ENCODE measurements at regions not wholly inside any gene's neighbourhood (a gene's known extent, or its start where the extent isn't known, plus 50 kb on each side); places are given as distances from the start of the nearest gene placed in this dataset.

DNA sequence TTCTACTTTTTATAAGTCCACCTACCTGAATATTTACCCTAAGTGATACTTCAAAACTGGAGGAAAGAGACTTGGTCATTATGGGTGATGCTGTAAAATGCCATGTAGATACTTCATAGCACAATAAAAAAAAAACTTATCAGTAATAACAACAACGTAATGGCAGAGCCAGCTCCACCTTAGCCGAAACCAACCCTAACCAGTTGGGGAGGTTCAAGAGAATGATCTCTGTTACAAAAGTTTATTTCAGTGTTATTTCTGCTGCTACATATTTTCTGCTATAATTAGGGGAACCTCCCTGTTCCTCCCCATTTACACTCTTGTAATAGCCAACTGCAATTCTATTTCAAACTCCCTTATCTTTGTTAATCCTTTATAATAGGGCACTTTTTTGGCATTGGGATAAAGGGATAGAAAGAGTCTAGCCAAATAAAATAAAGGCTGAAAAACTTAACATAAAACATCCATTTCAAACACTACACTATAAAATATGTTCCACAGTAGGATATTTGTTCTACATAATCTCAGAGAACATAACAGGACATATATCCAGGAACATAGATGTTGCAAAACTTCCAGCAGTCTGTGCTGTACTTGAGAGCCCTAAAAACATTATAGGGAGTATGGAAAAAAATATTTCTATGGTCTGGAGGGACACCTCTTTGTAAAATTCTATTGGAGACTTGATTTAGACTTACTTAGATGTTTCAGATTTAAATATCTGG lies 138.7 kb upstream of the POF1B start:
- Histone ChIP-seq H3K27me3 (ENCODE audit: control insufficient read depth, insufficient read depth, low read length) (no peaks in the 10 kb centered on the region), H3K4me3 (ENCODE audit: low read depth, low read length) (no peak overlapping the region), H3K27ac (no peak overlapping the region), H3K9me3 (ENCODE audit: control insufficient read depth, low read length) (no peaks in the 10 kb centered on the region), H3K79me2 (no peaks in the 10 kb centered on the region), H3K4me2 (ENCODE audit: low read length) (no peak overlapping the region), H3K4me1 (no peaks in the 10 kb centered on the region), H3K9ac (no peak overlapping the region), H2AFZ (no peak overlapping the region), H3K36me3 (ENCODE audit: control insufficient read depth, insufficient read depth, low read length) (no peaks in the 10 kb centered on the region)
- TF ChIP-seq, protein P1, sequence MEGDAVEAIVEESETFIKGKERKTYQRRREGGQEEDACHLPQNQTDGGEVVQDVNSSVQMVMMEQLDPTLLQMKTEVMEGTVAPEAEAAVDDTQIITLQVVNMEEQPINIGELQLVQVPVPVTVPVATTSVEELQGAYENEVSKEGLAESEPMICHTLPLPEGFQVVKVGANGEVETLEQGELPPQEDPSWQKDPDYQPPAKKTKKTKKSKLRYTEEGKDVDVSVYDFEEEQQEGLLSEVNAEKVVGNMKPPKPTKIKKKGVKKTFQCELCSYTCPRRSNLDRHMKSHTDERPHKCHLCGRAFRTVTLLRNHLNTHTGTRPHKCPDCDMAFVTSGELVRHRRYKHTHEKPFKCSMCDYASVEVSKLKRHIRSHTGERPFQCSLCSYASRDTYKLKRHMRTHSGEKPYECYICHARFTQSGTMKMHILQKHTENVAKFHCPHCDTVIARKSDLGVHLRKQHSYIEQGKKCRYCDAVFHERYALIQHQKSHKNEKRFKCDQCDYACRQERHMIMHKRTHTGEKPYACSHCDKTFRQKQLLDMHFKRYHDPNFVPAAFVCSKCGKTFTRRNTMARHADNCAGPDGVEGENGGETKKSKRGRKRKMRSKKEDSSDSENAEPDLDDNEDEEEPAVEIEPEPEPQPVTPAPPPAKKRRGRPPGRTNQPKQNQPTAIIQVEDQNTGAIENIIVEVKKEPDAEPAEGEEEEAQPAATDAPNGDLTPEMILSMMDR (IDR thresholded peaks at IDR 0.05): no peak

DNA sequence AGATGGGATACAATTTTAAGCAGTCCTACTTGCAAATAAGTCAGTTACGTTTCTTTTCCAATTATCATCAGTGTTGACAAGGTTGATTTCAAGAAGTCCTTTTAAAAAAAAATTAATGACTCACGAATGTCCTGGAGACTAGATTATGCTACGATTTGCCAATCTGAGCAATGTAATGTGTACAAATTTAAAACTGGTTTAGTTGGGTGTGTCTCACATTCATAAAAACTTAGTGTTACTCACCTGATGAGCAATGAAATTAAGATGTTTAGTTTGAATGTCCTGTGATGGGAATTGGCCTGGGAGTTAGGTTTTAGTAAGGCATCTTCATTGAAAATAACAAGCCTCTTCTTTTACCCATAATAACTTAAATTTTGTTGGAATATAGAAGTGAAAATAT lies 136.7 kb upstream of the POF1B start:
- H3K4me2 ChIP-seq (ENCODE audit: low read length): no peak overlapping the region
- H3K27ac ChIP-seq: no peak overlapping the region
- no peaks in the 10 kb centered on the region for H3K36me3 ChIP-seq (ENCODE audit: control insufficient read depth, insufficient read depth, low read length)
- H3K4me3 ChIP-seq (ENCODE audit: low read depth, low read length): no peak overlapping the region
- no peak overlapping the region for H2AFZ ChIP-seq
- TF ChIP-seq, protein P1 (IDR thresholded peaks at IDR 0.05): no peak
- H3K4me1 ChIP-seq: no peaks in the 10 kb centered on the region
- no peaks in the 10 kb centered on the region for H3K27me3 ChIP-seq (ENCODE audit: control insufficient read depth, insufficient read depth, low read length)
- no peaks in the 10 kb centered on the region for H3K79me2 ChIP-seq
- H3K9me3 ChIP-seq (ENCODE audit: control insufficient read depth, low read length): no peaks in the 10 kb centered on the region
- H3K9ac ChIP-seq: no peak overlapping the region

DNA sequence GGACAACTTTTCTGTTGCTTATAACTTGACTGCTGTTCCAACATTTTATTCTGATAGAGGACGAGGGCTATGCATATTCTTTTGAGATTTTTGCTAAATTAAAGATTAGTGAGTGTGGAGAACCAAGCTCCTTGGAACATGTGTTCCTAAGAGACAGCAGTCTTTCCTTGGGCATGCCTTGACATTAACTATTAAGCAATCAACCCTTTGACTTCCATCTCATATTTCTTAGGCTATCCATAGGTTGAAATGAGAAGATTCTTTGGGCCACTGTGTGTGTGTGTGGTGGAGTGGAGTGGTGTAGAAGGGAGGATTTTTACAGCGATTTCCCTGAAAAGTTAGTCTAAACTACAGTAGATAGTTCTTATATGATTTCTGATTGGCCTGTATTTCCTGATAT lies 127.4 kb upstream of the POF1B start:
- no peak overlapping the region for H3K4me2 ChIP-seq (ENCODE audit: low read length)
- H3K9me3 ChIP-seq (ENCODE audit: control insufficient read depth, low read length): no peaks in the 10 kb centered on the region
- no peaks in the 10 kb centered on the region for H3K36me3 ChIP-seq (ENCODE audit: control insufficient read depth, insufficient read depth, low read length)
- no peaks in the 10 kb centered on the region for H3K79me2 ChIP-seq
- no peak overlapping the region for H3K4me3 ChIP-seq (ENCODE audit: low read depth, low read length)
- no peak overlapping the region for H3K9ac ChIP-seq
- no peaks in the 10 kb centered on the region for H3K27me3 ChIP-seq (ENCODE audit: control insufficient read depth, insufficient read depth, low read length)
- H2AFZ ChIP-seq: no peak overlapping the region
- TF ChIP-seq, protein P1 (IDR thresholded peaks at IDR 0.05): no peak
- no peaks in the 10 kb centered on the region for H3K4me1 ChIP-seq
- no peak overlapping the region for H3K27ac ChIP-seq

DNA sequence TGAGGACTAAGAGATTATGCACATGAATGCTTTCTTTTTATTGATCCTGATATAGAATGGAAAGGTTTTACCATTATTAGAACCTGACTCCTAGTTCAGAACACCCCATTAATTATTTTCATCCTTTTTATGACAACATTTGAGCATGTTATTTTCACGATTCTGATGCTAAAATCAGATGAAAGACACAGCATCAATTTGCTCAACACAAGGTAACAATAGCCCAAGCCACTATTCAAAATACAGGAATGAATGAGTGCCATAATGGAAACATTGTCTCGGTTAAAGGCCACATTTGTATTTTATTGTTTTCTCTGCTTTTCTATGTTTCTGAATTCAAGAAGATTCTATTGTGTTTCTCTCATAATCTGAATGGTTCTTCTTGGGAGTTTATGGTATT lies 126.3 kb upstream of the POF1B start:
- Histone ChIP-seq H3K9ac (no peak overlapping the region), H3K27ac (no peak overlapping the region), H3K79me2 (no peaks in the 10 kb centered on the region), H2AFZ (no peak overlapping the region), H3K4me1 (no peaks in the 10 kb centered on the region), H3K36me3 (ENCODE audit: control insufficient read depth, insufficient read depth, low read length) (no peaks in the 10 kb centered on the region), H3K4me3 (ENCODE audit: low read depth, low read length) (no peak overlapping the region), H3K9me3 (ENCODE audit: control insufficient read depth, low read length) (no peaks in the 10 kb centered on the region), H3K4me2 (ENCODE audit: low read length) (no peak overlapping the region), H3K27me3 (ENCODE audit: control insufficient read depth, insufficient read depth, low read length) (no peaks in the 10 kb centered on the region)
- TF ChIP-seq, protein P1 (IDR thresholded peaks at IDR 0.05): no peak

DNA sequence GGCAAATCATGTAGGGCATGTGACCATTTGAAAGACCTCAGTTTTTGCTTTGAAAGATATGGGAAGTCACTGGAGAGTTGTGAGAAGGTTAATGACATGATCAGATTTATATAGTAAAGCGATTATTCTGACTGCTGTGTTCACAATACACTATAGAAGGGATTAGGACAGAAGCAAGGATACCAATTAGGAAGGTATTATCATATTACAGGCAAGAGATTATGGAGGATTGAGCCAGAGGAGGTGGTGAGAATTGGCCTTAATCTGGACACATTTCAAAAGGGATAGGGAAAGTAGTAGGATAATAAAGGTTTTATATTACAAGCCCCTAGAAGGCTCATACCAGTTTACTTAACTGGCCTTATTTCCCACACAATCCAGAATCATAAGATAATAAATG lies 124.9 kb upstream of the POF1B start:
- Histone ChIP-seq H3K4me2 (ENCODE audit: low read length) (no peak overlapping the region), H3K9ac (no peak overlapping the region), H3K4me3 (ENCODE audit: low read depth, low read length) (no peak overlapping the region), H3K4me1 (no peaks in the 10 kb centered on the region), H2AFZ (no peak overlapping the region), H3K36me3 (ENCODE audit: control insufficient read depth, insufficient read depth, low read length) (no peaks in the 10 kb centered on the region), H3K27me3 (ENCODE audit: control insufficient read depth, insufficient read depth, low read length) (no peaks in the 10 kb centered on the region), H3K27ac (no peak overlapping the region), H3K79me2 (no peaks in the 10 kb centered on the region), H3K9me3 (ENCODE audit: control insufficient read depth, low read length) (no peaks in the 10 kb centered on the region)
- TF ChIP-seq, protein P1 (IDR thresholded peaks at IDR 0.05): no peak
